ENCODE measurements at regions not wholly inside any gene's neighbourhood (a gene's known extent, or its start where the extent isn't known, plus 50 kb on each side); places are given as distances from the start of the nearest gene placed in this dataset.

GRCh38 chr4:170716868-170717267 is 627.1 kb upstream of the AADAT start:
- TF ChIP-seq CTCF (IDR thresholded peaks at IDR 0.05; ENCODE audit: extremely low read depth, low read depth, low read length): peak; percentile 12
- Histone ChIP-seq H3K4me3 (ENCODE audit: insufficient read depth, low read length) (no peak overlapping the region), H3K9me3 (ENCODE audit: low read depth, low read length) (no peaks in the 10 kb centered on the region), H3K36me3 (ENCODE audit: insufficient read depth, low read length) (no peaks in the 10 kb centered on the region), H2AFZ (ENCODE audit: low read length) (no peak overlapping the region), H3K4me2 (ENCODE audit: insufficient read depth, low read length) (no peak overlapping the region), H3K27ac (ENCODE audit: low read depth, low read length) (no peak overlapping the region), H4K20me1 (ENCODE audit: insufficient read depth, low read length) (no peaks in the 10 kb centered on the region), H3K4me1 (ENCODE audit: insufficient read depth, low read length) (no peaks in the 10 kb centered on the region), H3K79me2 (ENCODE audit: insufficient read depth, low read length) (no peaks in the 10 kb centered on the region), H3K27me3 (ENCODE audit: insufficient read depth, low read length) (no peaks in the 10 kb centered on the region)
- no peak for DNase-seq (ENCODE audit: insufficient read length, low spot score, missing footprints)

DNA sequence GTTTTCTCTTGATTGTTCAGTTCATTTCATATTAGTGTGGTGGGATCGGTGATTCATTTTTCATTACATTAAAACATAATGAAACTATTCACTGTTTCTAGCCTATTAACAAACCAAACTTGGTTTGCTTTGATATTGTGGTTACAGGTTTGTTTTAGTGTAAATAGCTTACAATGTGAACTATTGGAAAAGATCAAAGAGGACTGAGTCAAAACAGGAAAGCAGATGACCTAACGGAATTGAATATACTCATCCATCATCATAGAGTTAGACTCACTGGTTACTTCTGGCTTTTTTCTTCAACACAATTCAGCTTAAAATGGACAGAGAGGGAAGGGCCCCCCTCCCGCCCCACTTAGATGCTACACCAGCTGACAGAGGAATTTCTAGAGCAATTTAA is 616.2 kb upstream of the AADAT start:
- no peak for TF ChIP-seq CTCF (IDR thresholded peaks at IDR 0.05; ENCODE audit: extremely low read depth, low read depth, low read length)
- H3K4me1 ChIP-seq (ENCODE audit: insufficient read depth, low read length): no peaks in the 10 kb centered on the region
- no peaks in the 10 kb centered on the region for H3K36me3 ChIP-seq (ENCODE audit: insufficient read depth, low read length)
- H3K27me3 ChIP-seq (ENCODE audit: insufficient read depth, low read length): no peaks in the 10 kb centered on the region
- H3K4me2 ChIP-seq (ENCODE audit: insufficient read depth, low read length): no peak overlapping the region
- H2AFZ ChIP-seq (ENCODE audit: low read length): no peak overlapping the region
- H3K9me3 ChIP-seq (ENCODE audit: low read depth, low read length): no peaks in the 10 kb centered on the region
- no peak for DNase-seq (ENCODE audit: insufficient read length, low spot score, missing footprints)
- no peaks in the 10 kb centered on the region for H3K79me2 ChIP-seq (ENCODE audit: insufficient read depth, low read length)
- H3K27ac ChIP-seq (ENCODE audit: low read depth, low read length): no peak overlapping the region
- H4K20me1 ChIP-seq (ENCODE audit: insufficient read depth, low read length): no peaks in the 10 kb centered on the region
- H3K4me3 ChIP-seq (ENCODE audit: insufficient read depth, low read length): no peak overlapping the region

DNA sequence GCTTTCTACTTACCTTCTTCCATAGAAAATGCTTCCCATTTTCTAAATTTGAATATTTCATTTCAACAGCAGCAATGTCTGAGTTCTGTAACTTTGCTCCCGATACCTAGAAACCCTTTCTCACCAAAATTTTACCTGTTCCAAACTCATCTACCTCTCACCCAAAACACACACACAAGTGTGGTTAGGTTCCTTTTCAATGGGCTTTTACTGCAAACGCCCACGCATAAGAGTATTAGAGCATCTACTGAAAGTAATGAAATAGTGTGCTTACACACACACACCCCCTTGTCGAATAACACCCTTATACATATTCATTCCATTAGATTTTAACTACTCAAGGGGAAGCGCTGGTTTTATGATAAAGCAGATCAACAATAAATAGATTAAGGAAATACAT is 610.3 kb upstream of the AADAT start:
- Histone ChIP-seq H3K27ac (ENCODE audit: low read depth, low read length) (no peak overlapping the region), H3K4me3 (ENCODE audit: insufficient read depth, low read length) (no peak overlapping the region), H4K20me1 (ENCODE audit: insufficient read depth, low read length) (no peaks in the 10 kb centered on the region), H3K79me2 (ENCODE audit: insufficient read depth, low read length) (no peaks in the 10 kb centered on the region), H2AFZ (ENCODE audit: low read length) (no peak overlapping the region), H3K27me3 (ENCODE audit: insufficient read depth, low read length) (no peaks in the 10 kb centered on the region), H3K36me3 (ENCODE audit: insufficient read depth, low read length) (no peaks in the 10 kb centered on the region), H3K9me3 (ENCODE audit: low read depth, low read length) (no peaks in the 10 kb centered on the region), H3K4me2 (ENCODE audit: insufficient read depth, low read length) (no peak overlapping the region), H3K4me1 (ENCODE audit: insufficient read depth, low read length) (no peaks in the 10 kb centered on the region)
- no peak for TF ChIP-seq CTCF (IDR thresholded peaks at IDR 0.05; ENCODE audit: extremely low read depth, low read depth, low read length)
- DNase-seq (ENCODE audit: insufficient read length, low spot score, missing footprints): no peak

DNA sequence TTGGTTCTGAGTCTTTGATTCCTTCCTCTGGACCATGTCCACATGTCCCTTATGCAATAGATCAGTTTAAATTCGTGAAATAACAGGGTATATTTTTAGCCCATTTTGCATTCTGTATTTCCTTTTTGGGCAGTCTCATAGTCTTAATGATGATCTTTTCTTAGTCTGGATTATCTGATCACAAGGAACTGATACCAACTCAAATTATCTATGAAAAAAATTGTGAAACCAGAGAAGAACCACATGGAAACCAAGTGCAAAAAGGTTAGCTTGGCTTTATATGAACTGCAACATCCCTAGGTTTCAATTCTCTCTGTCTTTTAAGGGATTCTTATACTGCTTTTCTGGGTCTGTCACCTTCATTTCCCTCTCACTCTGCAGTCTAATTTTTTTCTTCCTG is 608.6 kb upstream of the AADAT start:
- Histone ChIP-seq H3K79me2 (ENCODE audit: insufficient read depth, low read length) (no peaks in the 10 kb centered on the region), H3K27me3 (ENCODE audit: insufficient read depth, low read length) (no peaks in the 10 kb centered on the region), H3K4me2 (ENCODE audit: insufficient read depth, low read length) (no peak overlapping the region), H4K20me1 (ENCODE audit: insufficient read depth, low read length) (no peaks in the 10 kb centered on the region), H3K4me3 (ENCODE audit: insufficient read depth, low read length) (no peak overlapping the region), H3K36me3 (ENCODE audit: insufficient read depth, low read length) (no peaks in the 10 kb centered on the region), H3K9me3 (ENCODE audit: low read depth, low read length) (no peaks in the 10 kb centered on the region), H3K4me1 (ENCODE audit: insufficient read depth, low read length) (no peaks in the 10 kb centered on the region), H3K27ac (ENCODE audit: low read depth, low read length) (no peak overlapping the region), H2AFZ (ENCODE audit: low read length) (no peak overlapping the region)
- no peak for TF ChIP-seq CTCF (IDR thresholded peaks at IDR 0.05; ENCODE audit: extremely low read depth, low read depth, low read length)
- DNase-seq (ENCODE audit: insufficient read length, low spot score, missing footprints): no peak

Measured in osteoblast (primary cell).